Keratinocyte (primary cell): ENCODE measurements at regions not wholly inside any gene's neighbourhood (a gene's known extent, or its start where the extent isn't known, plus 50 kb on each side); places are given as distances from the start of the nearest gene placed in this dataset.
A peak's percentile ranks its signal among the peaks of the same experiment; 100 is the strongest.

Experiments
- DNase-seq: peaks from one replicate; pipeline ENCODE4 v3.0.0-alpha.2; 2011; ENCODE audit warnings: low read depth, missing footprints, low spot score
- FAIRE-seq: peaks from 2 replicates; lab custom pipeline; 2011; peaks lifted over from hg19 to GRCh38; lab: Jason Lieb, UNC
- H2AFZ ChIP-seq: 2 replicates; pipeline ENCODE4 v1.6.0; 2012; ENCODE audit warnings: low read length, control low read depth, inconsistent platforms; ENCODE audit not compliant: control insufficient read depth
- H3K27ac ChIP-seq: 2 replicates; pipeline ENCODE4 v1.5.1; 2011; ENCODE audit warnings: low read length; ENCODE audit not compliant: control insufficient read depth, insufficient read depth
- H3K27me3 ChIP-seq: 3 replicates; pipeline ENCODE4 v1.6.0; 2011; ENCODE audit warnings: low read length; ENCODE audit not compliant: control insufficient read depth, insufficient read depth; ENCODE audit errors: extremely low read depth
- H3K36me3 ChIP-seq, 2 experiments: 2 replicates in 1 of 2; 3 replicates in 1 of 2; pipeline ENCODE4 v1.5.1; 2011; ENCODE audit warnings: low read length in 2 of 2, mild to moderate bottlenecking in 1 of 2; ENCODE audit not compliant: control insufficient read depth in 2 of 2, insufficient read depth in 2 of 2; ENCODE audit errors: extremely low read depth in 1 of 2
- H3K4me1 ChIP-seq: 3 replicates; pipeline ENCODE4 v1.5.1; 2011; ENCODE audit warnings: low read length; ENCODE audit not compliant: control insufficient read depth, insufficient read depth; ENCODE audit errors: extremely low read depth
- H3K4me2 ChIP-seq: 3 replicates; pipeline ENCODE4 v1.6.0; 2011; ENCODE audit warnings: low read depth, low read length; ENCODE audit not compliant: control insufficient read depth, insufficient read depth; ENCODE audit errors: extremely low read depth
- H3K4me3 ChIP-seq, 3 experiments: fragments of 200-600 bp in 1 of 3; sonication (generic) in 1 of 3; 2 replicates in 2 of 3; 3 replicates in 1 of 3; pipeline ENCODE4 v1.5.1; 2011 to 2016; ENCODE audit warnings: low read length in 3 of 3, mild to moderate bottlenecking in 3 of 3, control low read depth in 2 of 3, inconsistent platforms in 1 of 3, low read depth in 1 of 3, mixed read lengths in 1 of 3, mixed run types in 1 of 3, moderate library complexity in 1 of 3; ENCODE audit not compliant: control insufficient read depth in 2 of 3, insufficient read depth in 2 of 3; ENCODE audit errors: extremely low read depth in 1 of 3
- H3K79me2 ChIP-seq: 2 replicates; pipeline ENCODE4 v1.6.0; 2012; ENCODE audit warnings: low read length; ENCODE audit not compliant: control insufficient read depth, insufficient read depth
- H3K9ac ChIP-seq: 3 replicates; pipeline ENCODE4 v1.6.0; 2011; ENCODE audit warnings: low read length; ENCODE audit not compliant: control insufficient read depth, insufficient read depth; ENCODE audit errors: extremely low read depth
- H3K9me1 ChIP-seq: 3 replicates; pipeline ENCODE4 v1.6.0; 2011; ENCODE audit warnings: low read length; ENCODE audit not compliant: control insufficient read depth, insufficient read depth; ENCODE audit errors: extremely low read depth
- H3K9me3 ChIP-seq: 2 replicates; pipeline ENCODE4 v1.5.1; 2012; ENCODE audit warnings: low read depth, low read length; ENCODE audit not compliant: control insufficient read depth
- H4K20me1 ChIP-seq: 3 replicates; pipeline ENCODE4 v1.6.0; 2011; ENCODE audit warnings: low read length; ENCODE audit not compliant: control insufficient read depth, insufficient read depth; ENCODE audit errors: extremely low read depth
- EZH2 ChIP-seq: IDR thresholded peaks from one replicate; pipeline ENCODE4 v1.6.1; 2012; ENCODE audit warnings: inconsistent platforms, mild to moderate bottlenecking, low read length, moderate library complexity
- dilution Hi-C: fragments of 300-500 bp; cut with MboI; formaldehyde crosslinking; loops from one replicate; pipeline ENCODE4 v1.7.0; 2020; ENCODE audit warnings: low sequenced_read_pairs; ENCODE audit not compliant: extremely low pct_ligation_motif_present
- TF ChIP-seq, protein P1 (sequence below), 3 experiments: IDR thresholded peaks in 1 of 3; conservative IDR thresholded peaks in 1 of 3; optimal IDR thresholded peaks in 1 of 3; 2 replicates in 2 of 3; 3 replicates in 1 of 3; pipeline versions ENCODE3 to v1.5.1; 2011; ENCODE audit warnings: low read length in 3 of 3, mild to moderate bottlenecking in 3 of 3, moderate library complexity in 2 of 3, control low read depth in 1 of 3, inconsistent platforms in 1 of 3; ENCODE audit not compliant: insufficient read depth in 2 of 3; ENCODE audit errors: extremely low read depth in 1 of 3

DNA sequence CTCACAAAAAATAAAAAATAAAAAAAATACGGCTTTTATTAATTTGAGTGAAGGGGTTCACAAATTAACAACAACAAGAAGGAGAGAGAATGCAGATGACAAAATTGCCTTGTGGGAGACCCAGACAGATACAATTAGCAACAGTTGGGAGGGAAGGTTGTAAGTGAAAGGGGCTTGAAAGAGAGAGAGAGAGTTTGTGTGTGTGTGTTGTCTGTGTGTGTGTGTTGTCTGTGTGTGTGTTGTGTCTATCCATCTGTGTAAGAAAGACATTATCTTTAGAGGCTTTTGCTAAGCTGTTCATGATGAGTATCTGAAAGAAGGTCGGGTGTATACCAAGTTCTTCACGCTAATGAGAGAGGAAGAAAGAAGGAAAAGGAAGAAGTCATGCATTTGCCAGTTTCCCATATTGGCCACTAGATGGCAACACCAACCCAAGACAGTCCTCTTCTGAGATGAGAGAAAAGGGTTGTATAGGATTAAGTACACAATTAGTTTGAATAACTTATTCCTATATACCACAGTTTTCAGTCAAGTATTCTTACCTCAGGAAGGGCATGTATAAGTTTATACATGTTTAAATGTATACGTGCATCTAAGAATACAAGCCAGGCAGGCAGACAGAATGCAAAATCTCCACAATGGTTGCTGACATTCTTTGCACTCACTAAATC is 63.7 kb upstream of the CD2AP start:
- no peaks in the 10 kb centered on the region for H3K9me1 ChIP-seq
- FAIRE-seq (peak; percentile 91), DNase-seq (peak; percentile 25)
- no peaks in the 10 kb centered on the region for H3K36me3 ChIP-seq
- peak overlapping the region in 2 of 3 experiments; percentile 54 to 71 for H3K4me3 ChIP-seq
- H3K4me2 ChIP-seq = peak overlapping the region; percentile 98
- peaks cover 12% of the 10 kb centered on the region for H3K4me1 ChIP-seq
- H3K27ac ChIP-seq = no peak overlapping the region
- no peaks in the 10 kb centered on the region for H3K9me3 ChIP-seq
- TF ChIP-seq, protein P1, sequence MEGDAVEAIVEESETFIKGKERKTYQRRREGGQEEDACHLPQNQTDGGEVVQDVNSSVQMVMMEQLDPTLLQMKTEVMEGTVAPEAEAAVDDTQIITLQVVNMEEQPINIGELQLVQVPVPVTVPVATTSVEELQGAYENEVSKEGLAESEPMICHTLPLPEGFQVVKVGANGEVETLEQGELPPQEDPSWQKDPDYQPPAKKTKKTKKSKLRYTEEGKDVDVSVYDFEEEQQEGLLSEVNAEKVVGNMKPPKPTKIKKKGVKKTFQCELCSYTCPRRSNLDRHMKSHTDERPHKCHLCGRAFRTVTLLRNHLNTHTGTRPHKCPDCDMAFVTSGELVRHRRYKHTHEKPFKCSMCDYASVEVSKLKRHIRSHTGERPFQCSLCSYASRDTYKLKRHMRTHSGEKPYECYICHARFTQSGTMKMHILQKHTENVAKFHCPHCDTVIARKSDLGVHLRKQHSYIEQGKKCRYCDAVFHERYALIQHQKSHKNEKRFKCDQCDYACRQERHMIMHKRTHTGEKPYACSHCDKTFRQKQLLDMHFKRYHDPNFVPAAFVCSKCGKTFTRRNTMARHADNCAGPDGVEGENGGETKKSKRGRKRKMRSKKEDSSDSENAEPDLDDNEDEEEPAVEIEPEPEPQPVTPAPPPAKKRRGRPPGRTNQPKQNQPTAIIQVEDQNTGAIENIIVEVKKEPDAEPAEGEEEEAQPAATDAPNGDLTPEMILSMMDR (optimal IDR thresholded peaks at IDR 0.05 in 1 of 3, IDR thresholded peaks at IDR 0.05 in 1 of 3, conservative IDR thresholded peaks at IDR 0.05 in 1 of 3; ENCODE audit: extremely low read depth in 1 of 3, insufficient read depth in 2 of 3, low read length in 3 of 3) = peak; percentile 69 to 81 (median 77)
- TF ChIP-seq EZH2 = no peak
- no peaks in the 10 kb centered on the region for H3K27me3 ChIP-seq
- no peaks in the 10 kb centered on the region for H4K20me1 ChIP-seq
- dilution Hi-C loops = no loop called here
- H3K9ac ChIP-seq = peak overlapping the region; percentile 60
- no peaks in the 10 kb centered on the region for H3K79me2 ChIP-seq
- peak overlapping the region; percentile 95 for H2AFZ ChIP-seq

DNA sequence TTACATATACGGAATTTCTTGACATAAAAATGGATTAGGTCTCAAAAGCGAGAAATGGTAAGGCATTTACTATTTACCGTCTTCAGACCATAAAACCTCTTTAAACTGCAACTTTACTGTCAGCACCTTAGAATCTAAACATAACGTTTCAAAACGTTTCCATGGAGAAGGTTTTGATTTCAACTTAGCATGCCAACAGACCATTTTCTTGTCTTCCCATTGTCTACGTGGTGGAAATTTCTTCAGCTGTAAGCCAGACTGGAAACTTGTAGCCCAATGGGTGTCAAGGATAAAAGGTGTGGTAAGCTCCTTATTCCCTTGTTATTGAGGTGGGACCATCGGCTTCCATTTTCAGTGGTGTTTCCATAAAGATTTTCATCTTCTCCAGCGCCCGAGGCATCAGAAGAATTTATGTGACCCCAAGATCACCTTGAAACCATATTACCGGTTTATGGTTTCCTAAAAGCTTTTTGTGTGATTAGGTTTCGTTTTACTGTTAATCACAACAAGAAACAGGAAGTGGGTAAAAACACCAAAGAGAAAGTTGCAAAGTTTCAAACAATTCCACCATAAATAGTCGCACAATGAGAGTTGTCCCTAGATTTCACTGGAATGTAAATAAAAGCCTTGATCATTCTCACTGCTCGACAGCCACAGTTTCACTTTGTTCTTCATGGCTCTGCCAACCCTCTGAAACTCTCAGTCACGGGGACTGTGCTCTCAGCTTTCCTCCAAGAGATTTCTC is 63.0 kb upstream of the CD2AP start:
- no peaks in the 10 kb centered on the region for H3K79me2 ChIP-seq
- TF ChIP-seq EZH2 = no peak
- TF ChIP-seq, protein P1 (optimal IDR thresholded peaks at IDR 0.05 in 1 of 3, IDR thresholded peaks at IDR 0.05 in 1 of 3, conservative IDR thresholded peaks at IDR 0.05 in 1 of 3; ENCODE audit: extremely low read depth in 1 of 3, insufficient read depth in 2 of 3, low read length in 3 of 3) = no peak
- no peaks in the 10 kb centered on the region for H3K36me3 ChIP-seq
- H3K9me3 ChIP-seq = no peaks in the 10 kb centered on the region
- peaks cover 12% of the 10 kb centered on the region for H3K4me1 ChIP-seq
- dilution Hi-C loops = no loop called here
- DNase-seq = no peak
- H3K9ac ChIP-seq = peak overlapping the region; percentile 60
- H3K4me3 ChIP-seq = peak overlapping the region; percentile 7 to 71 (median 54)
- peak overlapping the region; percentile 41 for H3K27ac ChIP-seq
- no peaks in the 10 kb centered on the region for H4K20me1 ChIP-seq
- peak overlapping the region; percentile 98 for H3K4me2 ChIP-seq
- H3K9me1 ChIP-seq = no peaks in the 10 kb centered on the region
- peak overlapping the region; percentile 95 for H2AFZ ChIP-seq
- no peak for FAIRE-seq
- no peaks in the 10 kb centered on the region for H3K27me3 ChIP-seq
